NCI-H345 (cell line): ENCODE measurements at regions not wholly inside any gene's neighbourhood (a gene's known extent, or its start where the extent isn't known, plus 50 kb on each side); places are given as distances from the start of the nearest gene placed in this dataset.

Source experiments
- DNase-seq: peaks from one replicate; lab custom pipeline; 2025; lab: John Stamatoyannopoulos, UW

DNA sequence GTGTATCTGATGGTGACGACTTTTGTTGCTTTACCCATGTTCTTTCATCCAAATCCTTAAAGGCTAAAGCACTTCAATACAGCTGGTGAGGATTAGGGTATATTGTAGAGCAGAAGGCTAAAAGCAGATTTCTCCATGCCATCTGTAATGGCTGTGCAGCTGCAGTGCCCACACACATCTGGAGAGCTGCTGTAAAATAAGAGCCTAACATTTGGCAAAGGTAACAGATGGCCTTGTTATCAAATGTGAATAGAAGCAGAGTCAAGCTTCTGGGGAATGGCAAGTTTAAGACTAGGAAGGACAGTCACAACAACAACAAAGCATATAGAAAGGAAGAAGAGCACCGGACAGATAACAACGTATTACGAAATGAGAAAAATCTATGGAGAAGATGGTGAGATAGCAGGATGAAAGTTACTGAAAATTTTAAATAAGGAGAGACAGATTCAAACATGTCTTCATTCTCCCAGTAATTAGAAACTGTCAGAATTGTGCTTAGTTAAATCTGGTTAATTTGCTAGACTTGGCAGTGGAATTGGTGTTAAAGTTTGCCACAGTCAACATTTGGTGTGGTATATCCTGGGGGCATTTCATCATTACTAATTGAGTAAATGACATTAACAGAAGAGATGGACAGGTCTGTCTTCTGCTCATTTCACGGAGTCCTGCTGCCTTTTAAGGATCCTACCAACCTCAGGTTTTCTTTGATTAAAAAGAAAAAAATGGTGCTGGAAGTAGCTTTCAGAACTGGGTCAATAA, 1093.2 kb downstream of the ADGRL2 start:
- no peak for DNase-seq

DNA sequence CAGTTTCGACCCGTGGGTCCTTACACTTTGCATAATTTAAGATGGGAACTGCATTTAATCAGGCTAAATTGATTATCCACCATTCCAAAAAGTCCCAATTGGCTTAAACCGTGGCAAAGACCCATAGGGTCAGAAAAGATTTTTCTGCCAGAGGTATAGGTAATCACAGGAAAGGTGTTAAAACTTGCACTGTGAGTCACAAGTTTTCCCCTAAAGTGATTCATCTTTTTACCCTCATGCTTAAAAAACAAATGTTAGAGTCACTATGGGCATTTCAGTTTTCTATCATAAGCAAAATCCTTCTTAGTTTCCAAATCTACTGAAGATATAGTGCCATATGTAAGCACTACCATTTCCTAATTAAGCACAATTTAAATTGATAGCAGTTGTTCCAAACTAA, 1079.8 kb downstream of the ADGRL2 start:
- no peak for DNase-seq

DNA sequence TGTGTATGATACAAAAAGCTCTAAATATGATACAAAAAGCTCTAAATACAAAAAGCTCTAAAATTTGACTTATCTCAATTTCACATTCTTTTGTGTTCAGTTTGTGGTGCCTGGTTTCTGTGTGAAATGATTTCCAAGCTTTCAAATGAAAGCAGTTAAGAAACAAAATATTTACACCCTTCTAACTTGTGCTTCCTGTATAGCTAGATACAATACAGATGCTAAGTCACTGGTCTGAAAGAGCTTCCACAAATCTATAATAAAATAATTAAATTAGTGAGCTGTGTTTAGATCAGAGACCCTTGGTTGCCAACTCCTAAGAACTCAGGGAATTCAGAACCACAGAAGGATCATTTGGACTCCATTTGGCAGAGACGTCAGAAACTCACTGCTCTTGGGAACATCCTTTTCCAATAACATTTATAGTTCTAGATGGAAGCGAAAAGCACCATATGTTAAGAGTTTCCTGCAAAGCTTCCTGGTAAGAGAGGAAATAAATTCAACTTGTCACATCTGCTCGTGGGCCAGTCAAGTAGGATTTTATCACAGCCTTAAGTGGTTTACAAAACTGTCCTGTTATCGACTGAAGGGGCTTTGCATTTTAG, 1079.1 kb downstream of the ADGRL2 start:
- DNase-seq, result no peak

DNA sequence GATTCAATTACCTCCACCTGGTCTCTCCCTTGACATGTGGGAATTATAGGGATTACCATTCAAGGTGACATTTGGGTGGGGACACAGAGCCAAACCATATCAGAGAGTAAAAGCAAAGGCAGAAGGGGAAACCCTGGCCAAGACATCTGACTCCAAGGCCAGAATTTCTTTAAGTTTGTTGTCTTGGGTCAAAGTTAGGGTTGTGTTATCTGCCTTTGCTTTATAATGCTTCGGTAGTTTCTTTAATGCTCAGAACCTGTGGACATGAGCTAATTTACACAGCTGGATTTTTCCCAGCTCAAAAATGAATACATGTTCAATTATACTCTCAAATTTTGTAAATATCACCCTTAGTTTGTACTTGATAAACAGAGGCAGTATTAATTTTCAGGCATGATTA, 1074.4 kb downstream of the ADGRL2 start:
- no peak for DNase-seq

GRCh38 chr1:82874041-82874440, 1073.3 kb downstream of the ADGRL2 start:
- no peak for DNase-seq

GRCh38 chr1:82870332-82870731, 1069.6 kb downstream of the ADGRL2 start:
- no peak for DNase-seq

DNA sequence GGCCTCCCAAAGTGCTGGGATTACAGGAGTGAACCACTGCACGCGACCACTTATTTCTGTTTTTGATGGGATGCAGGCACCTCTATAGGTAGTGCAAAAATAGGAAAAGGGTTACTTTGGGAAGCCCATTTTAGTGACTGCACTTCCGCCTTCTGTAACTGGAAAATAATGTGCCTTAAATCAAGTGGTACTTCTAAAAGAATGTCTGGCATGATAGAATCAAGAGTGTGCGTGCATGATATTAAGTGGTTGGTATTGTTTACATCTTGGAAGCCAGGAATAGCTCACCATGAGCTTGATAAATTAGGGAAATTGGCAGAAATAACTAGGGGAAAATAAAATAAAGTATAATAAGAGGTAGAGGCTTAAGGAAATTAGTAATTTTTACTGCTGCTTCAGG, 1067.0 kb downstream of the ADGRL2 start:
- no peak for DNase-seq

GRCh38 chr1:82861749-82862148, 1061.0 kb downstream of the ADGRL2 start:
- DNase-seq, result no peak

DNA sequence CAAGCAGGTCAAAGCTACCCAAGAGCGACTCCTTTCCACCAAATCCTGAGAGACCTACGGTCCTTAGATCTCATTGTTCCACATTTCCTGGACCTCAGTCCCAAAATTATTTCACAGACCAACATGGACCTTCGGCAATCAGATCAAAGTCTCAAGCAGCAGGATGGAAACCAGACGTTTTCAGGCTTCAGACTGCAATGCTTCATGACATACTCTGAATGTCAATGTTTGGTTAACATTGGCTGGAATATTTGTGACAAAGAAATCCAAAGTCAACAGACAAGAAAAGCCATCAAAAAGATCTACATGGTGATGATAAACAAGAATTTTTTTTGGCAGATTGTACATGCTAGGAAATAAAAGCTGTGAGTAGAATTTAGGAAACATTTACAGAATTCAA, 1057.3 kb downstream of the ADGRL2 start:
- no peak for DNase-seq

GRCh38 chr1:82849460-82849859, 1048.7 kb downstream of the ADGRL2 start:
- no peak for DNase-seq

DNA sequence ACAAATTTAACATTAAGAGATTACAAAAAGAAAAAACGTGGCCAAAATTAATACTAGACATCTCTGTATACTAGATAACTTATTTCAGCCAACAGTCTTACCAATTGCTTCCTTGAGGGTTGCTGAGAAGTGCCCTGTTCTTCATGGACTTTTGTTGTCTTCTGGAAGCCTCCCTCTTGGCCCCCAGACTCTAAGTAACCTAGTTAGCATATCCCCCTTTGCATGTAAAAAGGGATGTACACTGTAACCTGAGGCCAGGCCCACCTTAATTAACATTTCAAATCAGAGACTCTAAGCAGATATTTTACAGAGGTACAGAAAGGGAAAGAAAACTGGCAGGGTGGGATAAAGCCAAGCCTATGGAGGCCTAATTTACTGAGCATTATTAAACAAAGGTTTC, 1047.3 kb downstream of the ADGRL2 start:
- DNase-seq, result no peak

GRCh38 chr1:82845866-82846265, 1045.1 kb downstream of the ADGRL2 start:
- DNase-seq, result no peak

GRCh38 chr1:82844911-82845827, 1044.4 kb downstream of the ADGRL2 start:
- no peak for DNase-seq

- DNase-seq, result no peak
These were observed 1043.7 kb downstream of the ADGRL2 start for GRCh38 chr1:82844447-82844846.

DNA sequence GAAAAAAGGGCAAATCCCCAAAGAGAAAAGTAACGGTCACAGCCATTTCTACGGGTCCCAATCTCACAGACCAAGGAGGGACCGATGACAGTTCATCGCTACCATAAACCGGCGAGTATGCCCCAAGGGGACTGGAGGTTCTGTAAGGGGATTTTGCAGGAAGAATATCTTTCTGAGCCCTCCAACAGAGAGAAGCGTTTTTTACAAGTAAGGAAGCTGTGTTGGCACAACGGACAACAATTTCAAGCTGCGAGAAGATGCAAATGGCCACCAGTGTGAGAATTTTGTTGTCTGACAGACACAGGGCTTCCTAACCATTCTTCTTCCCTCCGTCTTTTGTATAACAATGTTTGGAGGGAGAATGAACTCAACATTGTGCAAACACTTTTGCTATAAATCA, 1043.1 kb downstream of the ADGRL2 start:
- no peak for DNase-seq

DNA sequence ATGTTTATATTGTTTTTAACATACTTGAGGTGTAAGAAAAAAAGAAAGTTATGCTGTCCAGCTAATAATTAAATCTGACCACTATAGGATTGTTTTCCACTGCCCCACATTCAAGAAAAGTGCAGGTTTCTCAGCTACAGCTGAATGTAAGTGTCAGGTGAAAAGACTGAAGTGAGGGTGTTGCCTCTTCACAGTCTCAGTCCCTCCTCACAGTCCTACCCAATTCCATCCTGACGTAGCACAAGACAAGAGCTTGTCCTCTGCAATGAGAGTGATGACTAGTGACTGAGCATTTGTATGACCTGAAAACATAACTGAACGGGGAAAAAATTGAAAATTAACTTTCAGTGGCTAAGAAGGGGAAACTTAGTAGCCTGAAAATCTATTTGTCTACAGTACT, 1039.5 kb downstream of the ADGRL2 start:
- no peak for DNase-seq

DNA sequence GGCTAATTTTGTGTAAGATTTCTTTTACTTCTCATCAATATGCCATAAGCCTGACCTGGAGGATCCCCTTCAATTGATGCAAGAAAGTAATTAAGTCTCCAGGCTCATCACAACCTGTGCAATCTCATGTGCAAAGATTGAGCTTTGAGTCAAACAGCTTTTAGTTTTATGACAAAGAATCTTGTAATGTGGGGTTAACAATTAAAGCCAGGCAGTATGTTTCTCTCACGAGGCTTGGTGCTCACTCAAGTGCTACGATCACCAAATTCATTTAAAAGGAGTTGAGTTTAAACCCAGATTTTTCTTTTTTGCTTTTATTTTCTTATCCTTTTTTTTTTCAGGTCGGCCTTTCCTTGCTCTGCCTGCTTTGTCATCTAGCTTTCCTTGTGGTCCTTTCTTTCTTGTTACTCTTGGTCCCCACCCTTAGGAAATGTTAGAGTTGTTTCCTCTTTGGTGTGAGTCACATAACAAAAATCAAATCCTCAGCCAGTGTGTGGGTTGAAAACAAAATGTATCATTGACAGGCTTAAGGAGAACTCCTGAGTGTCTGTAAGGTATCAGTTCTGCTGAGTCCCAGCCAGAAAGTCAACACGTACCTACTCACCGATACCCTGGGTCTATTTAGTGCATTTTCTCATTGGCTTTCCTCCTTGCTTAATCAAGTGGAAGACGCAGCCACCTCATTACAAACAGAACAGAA, 1037.2 kb downstream of the ADGRL2 start:
- no peak for DNase-seq

DNA sequence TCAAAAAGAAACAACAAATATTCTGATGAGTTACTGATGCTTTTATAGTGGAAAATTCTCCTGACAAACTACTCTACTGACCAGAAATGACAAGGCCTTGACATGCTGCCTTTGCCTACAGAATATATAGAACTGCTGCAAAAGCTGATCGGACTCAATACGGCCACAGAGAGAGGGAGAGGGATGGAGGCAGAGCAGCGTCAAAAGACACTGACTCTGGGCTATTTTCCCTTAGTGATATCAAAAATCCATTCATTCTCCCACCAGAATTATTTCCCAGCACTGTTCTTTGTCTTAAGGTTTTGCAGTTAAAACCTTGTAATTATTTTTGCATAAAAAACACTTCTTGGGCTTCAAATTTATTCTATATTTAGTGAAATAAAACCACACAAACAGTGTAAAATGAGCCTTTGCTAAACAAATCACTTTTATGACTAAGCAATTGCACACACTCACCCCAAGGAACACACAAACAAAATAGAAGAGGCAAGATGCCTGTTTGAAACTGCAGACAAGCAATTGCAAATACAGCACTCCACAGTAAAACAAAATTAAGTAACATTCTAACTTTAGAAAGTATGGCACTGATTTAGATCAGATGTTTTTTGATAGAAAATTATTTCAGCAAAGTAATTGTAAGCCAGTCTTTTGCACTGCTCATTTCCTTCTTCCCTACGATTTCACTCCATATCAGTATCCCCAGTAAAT, 1036.4 kb downstream of the ADGRL2 start:
- DNase-seq, result no peak

- no peak for DNase-seq
These were observed 1035.7 kb downstream of the ADGRL2 start for GRCh38 chr1:82836213-82836972.

- no peak for DNase-seq
These were observed 1030.1 kb downstream of the ADGRL2 start for GRCh38 chr1:82830690-82831380.
